ENCODE measurements at regions not wholly inside any gene's neighbourhood (a gene's known extent, or its start where the extent isn't known, plus 50 kb on each side); places are given as distances from the start of the nearest gene placed in this dataset.

- H3K4me3 ChIP-seq (ENCODE audit: low read length) = no peak overlapping the region
- no peaks in the 10 kb centered on the region for H3K36me3 ChIP-seq (ENCODE audit: control insufficient read depth, insufficient read depth, low read length)
- H3K27me3 ChIP-seq (ENCODE audit: control insufficient read depth, insufficient read depth, low read length) = peaks cover 4% of the 10 kb centered on the region
- H3K27ac ChIP-seq (ENCODE audit: low read depth, low read length) = no peak overlapping the region
- no peaks in the 10 kb centered on the region for H3K4me1 ChIP-seq (ENCODE audit: control insufficient read depth, insufficient read depth, low read length)
- no peak overlapping the region for H3K9ac ChIP-seq (ENCODE audit: low read length)
Measured at GRCh38 chrX:13934731-13935130, 95.0 kb downstream of the GEMIN8 start.

GRCh38 chrX:13933851-13934250, 95.8 kb downstream of the GEMIN8 start:
- no peaks in the 10 kb centered on the region for H3K36me3 ChIP-seq (ENCODE audit: control insufficient read depth, insufficient read depth, low read length)
- H3K4me3 ChIP-seq (ENCODE audit: low read length) = no peak overlapping the region
- H3K27me3 ChIP-seq (ENCODE audit: control insufficient read depth, insufficient read depth, low read length) = peaks cover 4% of the 10 kb centered on the region
- H3K9ac ChIP-seq (ENCODE audit: low read length) = no peak overlapping the region
- no peak overlapping the region for H3K27ac ChIP-seq (ENCODE audit: low read depth, low read length)
- no peaks in the 10 kb centered on the region for H3K4me1 ChIP-seq (ENCODE audit: control insufficient read depth, insufficient read depth, low read length)

GRCh38 chrX:13933352-13933751, 96.3 kb downstream of the GEMIN8 start:
- no peak overlapping the region for H3K27ac ChIP-seq (ENCODE audit: low read depth, low read length)
- H3K4me1 ChIP-seq (ENCODE audit: control insufficient read depth, insufficient read depth, low read length) = no peaks in the 10 kb centered on the region
- no peaks in the 10 kb centered on the region for H3K36me3 ChIP-seq (ENCODE audit: control insufficient read depth, insufficient read depth, low read length)
- no peak overlapping the region for H3K4me3 ChIP-seq (ENCODE audit: low read length)
- peaks cover 4% of the 10 kb centered on the region for H3K27me3 ChIP-seq (ENCODE audit: control insufficient read depth, insufficient read depth, low read length)
- H3K9ac ChIP-seq (ENCODE audit: low read length) = no peak overlapping the region

GRCh38 chrX:13932416-13932815, 97.3 kb downstream of the GEMIN8 start:
- no peak overlapping the region for H3K27ac ChIP-seq (ENCODE audit: low read depth, low read length)
- no peak overlapping the region for H3K9ac ChIP-seq (ENCODE audit: low read length)
- no peaks in the 10 kb centered on the region for H3K36me3 ChIP-seq (ENCODE audit: control insufficient read depth, insufficient read depth, low read length)
- peaks cover under 1% of the 10 kb centered on the region for H3K27me3 ChIP-seq (ENCODE audit: control insufficient read depth, insufficient read depth, low read length)
- H3K4me1 ChIP-seq (ENCODE audit: control insufficient read depth, insufficient read depth, low read length) = no peaks in the 10 kb centered on the region
- H3K4me3 ChIP-seq (ENCODE audit: low read length) = no peak overlapping the region

GRCh38 chrX:13927175-13927574, 102.5 kb downstream of the GEMIN8 start:
- Histone ChIP-seq H3K27me3 (ENCODE audit: control insufficient read depth, insufficient read depth, low read length) (no peaks in the 10 kb centered on the region), H3K9ac (ENCODE audit: low read length) (no peak overlapping the region), H3K27ac (ENCODE audit: low read depth, low read length) (no peak overlapping the region)

GRCh38 chrX:13923845-13924244, 105.8 kb downstream of the GEMIN8 start:
- H3K4me3 ChIP-seq (ENCODE audit: low read length) = no peak overlapping the region
- H3K4me1 ChIP-seq (ENCODE audit: control insufficient read depth, insufficient read depth, low read length) = no peaks in the 10 kb centered on the region
- H3K27me3 ChIP-seq (ENCODE audit: control insufficient read depth, insufficient read depth, low read length) = no peaks in the 10 kb centered on the region
- H3K36me3 ChIP-seq (ENCODE audit: control insufficient read depth, insufficient read depth, low read length) = no peaks in the 10 kb centered on the region
- no peak overlapping the region for H3K27ac ChIP-seq (ENCODE audit: low read depth, low read length)
- no peak overlapping the region for H3K9ac ChIP-seq (ENCODE audit: low read length)

More at GRCh38 chrX:13927175-13927574, 102.5 kb downstream of the GEMIN8 start:
- Histone ChIP-seq H3K4me3 (ENCODE audit: low read length) (no peak overlapping the region), H3K36me3 (ENCODE audit: control insufficient read depth, insufficient read depth, low read length) (no peaks in the 10 kb centered on the region), H3K4me1 (ENCODE audit: control insufficient read depth, insufficient read depth, low read length) (no peaks in the 10 kb centered on the region)

GRCh38 chrX:13923289-13923688, 106.4 kb upstream of the GPM6B start:
- Histone ChIP-seq H3K36me3 (ENCODE audit: control insufficient read depth, insufficient read depth, low read length) (no peaks in the 10 kb centered on the region), H3K4me3 (ENCODE audit: low read length) (no peak overlapping the region), H3K27ac (ENCODE audit: low read depth, low read length) (no peak overlapping the region), H3K27me3 (ENCODE audit: control insufficient read depth, insufficient read depth, low read length) (no peaks in the 10 kb centered on the region), H3K9ac (ENCODE audit: low read length) (no peak overlapping the region), H3K4me1 (ENCODE audit: control insufficient read depth, insufficient read depth, low read length) (no peaks in the 10 kb centered on the region)

- Histone ChIP-seq H3K4me3 (ENCODE audit: low read length) (no peak overlapping the region), H3K27me3 (ENCODE audit: control insufficient read depth, insufficient read depth, low read length) (no peaks in the 10 kb centered on the region), H3K9ac (ENCODE audit: low read length) (no peak overlapping the region), H3K27ac (ENCODE audit: low read depth, low read length) (no peak overlapping the region), H3K4me1 (ENCODE audit: control insufficient read depth, insufficient read depth, low read length) (no peaks in the 10 kb centered on the region), H3K36me3 (ENCODE audit: control insufficient read depth, insufficient read depth, low read length) (no peaks in the 10 kb centered on the region)
Measured at GRCh38 chrX:13917507-13917906, 100.6 kb upstream of the GPM6B start.

GRCh38 chrX:13911586-13911985, 94.7 kb upstream of the GPM6B start:
- no peaks in the 10 kb centered on the region for H3K4me1 ChIP-seq (ENCODE audit: control insufficient read depth, insufficient read depth, low read length)
- H3K36me3 ChIP-seq (ENCODE audit: control insufficient read depth, insufficient read depth, low read length) = no peaks in the 10 kb centered on the region
- H3K27me3 ChIP-seq (ENCODE audit: control insufficient read depth, insufficient read depth, low read length) = no peaks in the 10 kb centered on the region
- H3K27ac ChIP-seq (ENCODE audit: low read depth, low read length) = no peak overlapping the region
- no peak overlapping the region for H3K9ac ChIP-seq (ENCODE audit: low read length)
- H3K4me3 ChIP-seq (ENCODE audit: low read length) = no peak overlapping the region

GRCh38 chrX:13906093-13906492, 89.2 kb upstream of the GPM6B start:
- no peak overlapping the region for H3K27ac ChIP-seq (ENCODE audit: low read depth, low read length)
- H3K27me3 ChIP-seq (ENCODE audit: control insufficient read depth, insufficient read depth, low read length) = no peaks in the 10 kb centered on the region
- H3K4me1 ChIP-seq (ENCODE audit: control insufficient read depth, insufficient read depth, low read length) = no peaks in the 10 kb centered on the region
- H3K4me3 ChIP-seq (ENCODE audit: low read length) = no peak overlapping the region
- H3K9ac ChIP-seq (ENCODE audit: low read length) = no peak overlapping the region
- no peaks in the 10 kb centered on the region for H3K36me3 ChIP-seq (ENCODE audit: control insufficient read depth, insufficient read depth, low read length)

- Histone ChIP-seq H3K4me3 (ENCODE audit: low read length) (no peak overlapping the region), H3K27ac (ENCODE audit: low read depth, low read length) (no peak overlapping the region), H3K9ac (ENCODE audit: low read length) (no peak overlapping the region), H3K27me3 (ENCODE audit: control insufficient read depth, insufficient read depth, low read length) (no peaks in the 10 kb centered on the region), H3K4me1 (ENCODE audit: control insufficient read depth, insufficient read depth, low read length) (no peaks in the 10 kb centered on the region), H3K36me3 (ENCODE audit: control insufficient read depth, insufficient read depth, low read length) (no peaks in the 10 kb centered on the region)
Measured at GRCh38 chrX:13903405-13903804, 86.5 kb upstream of the GPM6B start.

GRCh38 chrX:13902406-13902805, 85.5 kb upstream of the GPM6B start:
- Histone ChIP-seq H3K36me3 (ENCODE audit: control insufficient read depth, insufficient read depth, low read length) (no peaks in the 10 kb centered on the region), H3K4me1 (ENCODE audit: control insufficient read depth, insufficient read depth, low read length) (no peaks in the 10 kb centered on the region), H3K27ac (ENCODE audit: low read depth, low read length) (no peak overlapping the region)

GRCh38 chrX:13901354-13901753, 84.5 kb upstream of the GPM6B start:
- no peaks in the 10 kb centered on the region for H3K4me1 ChIP-seq (ENCODE audit: control insufficient read depth, insufficient read depth, low read length)
- no peaks in the 10 kb centered on the region for H3K36me3 ChIP-seq (ENCODE audit: control insufficient read depth, insufficient read depth, low read length)
- no peak overlapping the region for H3K27ac ChIP-seq (ENCODE audit: low read depth, low read length)
- H3K4me3 ChIP-seq (ENCODE audit: low read length) = no peak overlapping the region
- H3K27me3 ChIP-seq (ENCODE audit: control insufficient read depth, insufficient read depth, low read length) = no peaks in the 10 kb centered on the region
- no peak overlapping the region for H3K9ac ChIP-seq (ENCODE audit: low read length)

More at GRCh38 chrX:13902406-13902805, 85.5 kb upstream of the GPM6B start:
- Histone ChIP-seq H3K4me3 (ENCODE audit: low read length) (no peak overlapping the region), H3K27me3 (ENCODE audit: control insufficient read depth, insufficient read depth, low read length) (no peaks in the 10 kb centered on the region), H3K9ac (ENCODE audit: low read length) (no peak overlapping the region)

Data from rectal smooth muscle tissue (tissue), 1 donor.